ENCODE measurements at regions not wholly inside any gene's neighbourhood (a gene's known extent, or its start where the extent isn't known, plus 50 kb on each side); places are given as distances from the start of the nearest gene placed in this dataset.

GRCh38 chr2:71793926-71794325 is 340.6 kb downstream of the DYSF start:
- H3K9me3 ChIP-seq: no peaks in the 10 kb centered on the region
- DNase-seq (no peak), ATAC-seq (no peak)
- H3K27ac ChIP-seq: no peak overlapping the region
- peaks cover 0 to 10% (median 0%) of the 10 kb centered on the region in 9 donors for H3K4me1 ChIP-seq
- H3K4me3 ChIP-seq: no peak overlapping the region
- H3K36me3 ChIP-seq: no peaks in the 10 kb centered on the region
- 93 to 94% methylated on average over 2 of the region's 2 CpGs for WGBS, 2 donors
- no peaks in the 10 kb centered on the region for H3K27me3 ChIP-seq
- TF ChIP-seq CTCF (IDR thresholded peaks at IDR 0.05): no peak
- intact Hi-C loops (cut with DNase I): loop anchor here in 4 of 10 donors (10.0 kb wide), 3 partner anchors 109 to 239 kb away; no protein-coding TSS in a partner anchor

GRCh38 chr2:71792926-71793761 is 339.8 kb downstream of the DYSF start:
- intact Hi-C loops (cut with DNase I): loop anchor here in 4 of 10 donors (10.0 kb wide), 3 partner anchors 108 to 238 kb away; no protein-coding TSS in a partner anchor
- no peak overlapping the region for H3K27ac ChIP-seq
- no peak for TF ChIP-seq CTCF (IDR thresholded peaks at IDR 0.05)
- H3K27me3 ChIP-seq: no peaks in the 10 kb centered on the region
- H3K4me3 ChIP-seq: no peak overlapping the region
- WGBS, 2 donors: 88 to 89% methylated on average over 10 of the region's 10 CpGs
- H3K4me1 ChIP-seq: peaks cover 0 to 9% (median 0%) of the 10 kb centered on the region in 9 donors
- H3K36me3 ChIP-seq: no peaks in the 10 kb centered on the region
- no peak for DNase-seq
- no peaks in the 10 kb centered on the region for H3K9me3 ChIP-seq
- peak in 1 of 8 donors; percentile 59 for ATAC-seq

- intact Hi-C loops (cut with DNase I): loop anchor here in 4 of 10 donors (10.0 kb wide), 3 partner anchors 107 to 237 kb away; no protein-coding TSS in a partner anchor
- ATAC-seq: no peak
- H3K9me3 ChIP-seq: no peaks in the 10 kb centered on the region
- WGBS, 2 donors: 91 to 93% methylated on average over 14 of the region's 14 CpGs
- H3K36me3 ChIP-seq: no peaks in the 10 kb centered on the region
- peaks cover 0 to 9% (median 0%) of the 10 kb centered on the region in 9 donors for H3K4me1 ChIP-seq
- no peak for TF ChIP-seq CTCF (IDR thresholded peaks at IDR 0.05)
- no peak overlapping the region for H3K27ac ChIP-seq
- no peak overlapping the region for H3K4me3 ChIP-seq
- no peaks in the 10 kb centered on the region for H3K27me3 ChIP-seq
- DNase-seq: no peak
Measured at GRCh38 chr2:71791501-71792135, 338.3 kb downstream of the DYSF start.

GRCh38 chr2:71791061-71791450 is 337.7 kb downstream of the DYSF start:
- 88 to 93% methylated on average over 2 of the region's 2 CpGs for WGBS, 2 donors
- no peak for ATAC-seq

More at GRCh38 chr2:71791061-71791450, 337.7 kb downstream of the DYSF start:
- no peak overlapping the region for H3K27ac ChIP-seq
- intact Hi-C loops (cut with DNase I): loop anchor here in 4 of 10 donors (10.0 kb wide), 3 partner anchors 106 to 236 kb away; no protein-coding TSS in a partner anchor
- no peaks in the 10 kb centered on the region for H3K36me3 ChIP-seq
- TF ChIP-seq CTCF (IDR thresholded peaks at IDR 0.05): no peak
- DNase-seq: no peak
- no peak overlapping the region for H3K4me3 ChIP-seq
- peaks cover 0 to 6% (median 0%) of the 10 kb centered on the region in 9 donors for H3K4me1 ChIP-seq
- H3K27me3 ChIP-seq: no peaks in the 10 kb centered on the region
- no peaks in the 10 kb centered on the region for H3K9me3 ChIP-seq
